GM12878 (cell line): ENCODE measurements at regions not wholly inside any gene's neighbourhood (a gene's known extent, or its start where the extent isn't known, plus 50 kb on each side); places are given as distances from the start of the nearest gene placed in this dataset.

ENCODE experiments used
- ATAC-seq: fragments of 200-7000 bp; cut with Tn5 transposase; 3 replicates; pipeline ENCODE4 v1.9.1; 2020; ENCODE audit warnings: mild to moderate bottlenecking, moderate library complexity
- BruUV-seq: library from RNA; stranded (reverse); fragments of 400-500 nt; replicated peaks from 2 replicates; lab custom pipeline; 2021; lab: Mats Ljungman, UMichigan
- CTCF ChIA-PET: fragments of 300-600 bp; sonication (Branson Sonifier 250); formaldehyde crosslinking; extraction: SDS; loops from one replicate; lab custom pipeline; 2021; ENCODE audit warnings: inconsistent platforms; lab: Yijun Ruan, JAX
- POLR2A ChIA-PET: fragments of 350-600 bp; formaldehyde crosslinking; extraction: SDS; loops from one replicate; lab custom pipeline; 2021; ENCODE audit warnings: inconsistent platforms; lab: Charles Lee
- RAD21 ChIA-PET: fragments of 300-600 bp; sonication (Branson Sonifier 250); formaldehyde crosslinking; loops from one replicate; lab custom pipeline; 2023; ENCODE audit warnings: antibody characterized with exemption; ENCODE audit not compliant: unreplicated experiment; lab: Charles Lee
- SMC1A ChIA-PET: fragments of 300-600 bp; sonication (Branson Sonifier 250); formaldehyde crosslinking; loops from one replicate; lab custom pipeline; 2023; ENCODE audit not compliant: unreplicated experiment, uncharacterized antibody; lab: Charles Lee
- DNase-seq: peaks from one replicate; pipeline ENCODE4 v3.0.0-alpha.2; 2011; ENCODE audit warnings: low read depth, low spot score
- FAIRE-seq: peaks from 3 replicates; lab custom pipeline; 2011; peaks lifted over from hg19 to GRCh38; lab: Jason Lieb, UNC
- H2AFZ ChIP-seq: 2 replicates; pipeline ENCODE4 v1.6.0; 2011; ENCODE audit warnings: low read depth, low read length, control low read depth; ENCODE audit not compliant: control insufficient read depth
- H3K27ac ChIP-seq: 2 replicates; pipeline ENCODE4 v1.5.1; 2011; ENCODE audit warnings: control low read depth; ENCODE audit not compliant: control insufficient read depth, insufficient read depth
- H3K27me3 ChIP-seq, 2 experiments: replicated peaks in 1 of 2; 2 replicates each; pipeline versions ENCODE4 v1.6.0 to v1.6.1; 2011; ENCODE audit warnings: low read length in 1 of 2; ENCODE audit not compliant: control insufficient read depth in 2 of 2, insufficient read depth in 2 of 2
- H3K36me3 ChIP-seq, 2 experiments: 2 replicates each; pipeline ENCODE4 v1.5.1; 2011; ENCODE audit warnings: low read length in 1 of 2; ENCODE audit not compliant: control insufficient read depth in 2 of 2, insufficient read depth in 2 of 2
- H3K4me1 ChIP-seq: 2 replicates; pipeline ENCODE4 v1.6.1; 2011; ENCODE audit warnings: mild to moderate bottlenecking, low read length, moderate library complexity, mixed read lengths; ENCODE audit not compliant: control insufficient read depth, insufficient read depth
- H3K4me2 ChIP-seq: 2 replicates; pipeline ENCODE4 v1.6.0; 2011; ENCODE audit warnings: control low read depth; ENCODE audit not compliant: control insufficient read depth, insufficient read depth
- H3K4me3 ChIP-seq: fragments of 200-600 bp; sonication (generic); 2 replicates; pipeline ENCODE4 v1.5.1; 2016
- H3K79me2 ChIP-seq: 2 replicates; pipeline ENCODE4 v1.6.0; 2011; ENCODE audit warnings: low read length; ENCODE audit not compliant: control insufficient read depth, insufficient read depth
- H3K9ac ChIP-seq: 2 replicates; pipeline ENCODE4 v1.8.0; 2011; ENCODE audit warnings: low read length, control low read depth, mixed read lengths; ENCODE audit not compliant: control insufficient read depth, insufficient read depth
- H3K9me3 ChIP-seq: replicated peaks from 3 replicates; pipeline ENCODE4 v1.5.1; 2011; ENCODE audit warnings: mild to moderate bottlenecking, low read length; ENCODE audit not compliant: control insufficient read depth, insufficient read depth
- H4K20me1 ChIP-seq: 2 replicates; pipeline ENCODE4 v1.6.0; 2011; ENCODE audit not compliant: control insufficient read depth, insufficient read depth
- IRF4 ChIP-seq: IDR thresholded peaks from 2 replicates; pipeline ENCODE4 v1.6.1; 2011; ENCODE audit warnings: low read depth, low read length
- MYB ChIP-seq: fragments of 150-350 bp; IDR thresholded peaks from 2 replicates; pipeline ENCODE4 v1.6.1; 2014; ENCODE audit warnings: mild to moderate bottlenecking, low read depth, low read length, borderline replicate concordance
- NFIC ChIP-seq: IDR thresholded peaks from 2 replicates; pipeline ENCODE4 v1.6.1; 2012; ENCODE audit warnings: low read depth, mild to moderate bottlenecking, inconsistent platforms, low read length, moderate library complexity
- NKRF ChIP-seq: fragments of 450-650 bp; conservative IDR thresholded peaks from 2 replicates; pipeline ENCODE4 v1.6.1; 2017; ENCODE audit warnings: mild to moderate bottlenecking, moderate library complexity
- POLR2AphosphoS5 ChIP-seq: IDR thresholded peaks from 2 replicates; pipeline ENCODE4 v1.6.1; 2011; ENCODE audit warnings: mild to moderate bottlenecking, low read length, inconsistent platforms
- RAD21 ChIP-seq: IDR thresholded peaks from 2 replicates; pipeline ENCODE4 v1.6.1; 2011; ENCODE audit warnings: mild to moderate bottlenecking, low read depth, low read length, moderate library complexity; ENCODE audit not compliant: insufficient read depth
- STAT1 ChIP-seq: fragments of 450-650 bp; conservative IDR thresholded peaks from 2 replicates; pipeline ENCODE4 v1.6.1; 2014; ENCODE audit warnings: antibody characterized with exemption, mild to moderate bottlenecking
- STAT3 ChIP-seq: IDR thresholded peaks from 2 replicates; pipeline ENCODE4 v1.6.1; 2011; ENCODE audit warnings: low read depth, low read length, improper control_type of control experiment
- YBX1 ChIP-seq: fragments of 450-650 bp; IDR thresholded peaks from 2 replicates; pipeline ENCODE4 v1.6.1; 2016; ENCODE audit warnings: antibody characterized with exemption
- ZBED1 ChIP-seq: IDR thresholded peaks from 2 replicates; pipeline ENCODE4 v1.6.1; 2016; ENCODE audit warnings: borderline replicate concordance
- ZNF24 ChIP-seq: fragments of 450-650 bp; IDR thresholded peaks from 2 replicates; pipeline ENCODE4 v1.6.1; 2017; ENCODE audit warnings: antibody characterized with exemption, mild to moderate bottlenecking
- WGBS: methylation state at CpG from one replicate; pipeline ENCODE4 v1.1.6; 2016; ENCODE audit warnings: low lambda C conversion rate; ENCODE audit not compliant: insufficient replicate concordance, insufficient coverage; ENCODE audit errors: missing lambda C conversion rate; 5-methylcytosine and 5-hydroxymethylcytosine counted together
- in situ Hi-C: fragments of 300-500 bp; cut with MboI; formaldehyde crosslinking; loops from 9 replicates; pipeline ENCODE4 v1.14.3; 2018; ENCODE audit warnings: mixed read lengths
- intact Hi-C: fragments of 100-400 bp; cut with micrococcal nuclease; formaldehyde crosslinking; loops from one replicate; pipeline ENCODE4 v1.14.2; 2022; ENCODE audit not compliant: unreplicated experiment
- TF ChIP-seq, protein P1 (sequence below): IDR thresholded peaks from 2 replicates; pipeline ENCODE4 v1.6.1; 2012; ENCODE audit warnings: low read depth, low read length, improper control_type of control experiment

- H3K4me2 ChIP-seq = no peak overlapping the region
- ATAC-seq = no peak
- 4% methylated on average over 3 of the region's 3 CpGs for WGBS
- H3K27me3 ChIP-seq = no peaks in the 10 kb centered on the region
- CTCF ChIA-PET = no interaction called here
- no peak for FAIRE-seq
- no peaks in the 10 kb centered on the region for H3K9me3 ChIP-seq
- SMC1A ChIA-PET = no interaction called here
- RAD21 ChIA-PET = no interaction called here
- intact Hi-C loops (no loop called here), in situ Hi-C loops (no loop called here)
- no peaks in the 10 kb centered on the region for H3K79me2 ChIP-seq
- POLR2A ChIA-PET = no interaction called here
- no peak overlapping the region for H3K9ac ChIP-seq
- no peaks in the 10 kb centered on the region for H4K20me1 ChIP-seq
- no peak overlapping the region for H3K27ac ChIP-seq
- DNase-seq = no peak
- H3K36me3 ChIP-seq = no peaks in the 10 kb centered on the region
- no peak overlapping the region for H2AFZ ChIP-seq
- TF ChIP-seq STAT1 (no peak), YBX1 (no peak), MYB (no peak), STAT3 (no peak), ZNF24 (no peak), NKRF (no peak), RAD21 (no peak), NFIC (no peak), ZBED1 (no peak), IRF4 (no peak), POLR2AphosphoS5 (no peak)
- TF ChIP-seq, protein P1, sequence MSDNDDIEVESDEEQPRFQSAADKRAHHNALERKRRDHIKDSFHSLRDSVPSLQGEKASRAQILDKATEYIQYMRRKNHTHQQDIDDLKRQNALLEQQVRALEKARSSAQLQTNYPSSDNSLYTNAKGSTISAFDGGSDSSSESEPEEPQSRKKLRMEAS = no peak
- BruUV-seq = no TSS peak
- H3K4me1 ChIP-seq = no peaks in the 10 kb centered on the region
- no peak overlapping the region for H3K4me3 ChIP-seq
These were observed 776.7 kb downstream of the TBC1D32 start for GRCh38 chr6:120557554-120557953.
